ENCODE measurements at regions not wholly inside any gene's neighbourhood (a gene's known extent, or its start where the extent isn't known, plus 50 kb on each side); places are given as distances from the start of the nearest gene placed in this dataset.
"Not testable (repeated sequence)": the region's sequence is repeated elsewhere in the genome, so short reads cannot be mapped to it uniquely, and the experiment has no call there.

- DNase-seq (ENCODE audit: low read depth) = no peak
Observed at GRCh38 chr7:409339-410281, 110.0 kb downstream of the PDGFA start.

- DNase-seq (ENCODE audit: low read depth) = no peak
Observed at GRCh38 chr7:410395-410910, 109.2 kb downstream of the PDGFA start.

- DNase-seq (ENCODE audit: low read depth) = not testable (repeated sequence)
Observed at GRCh38 chr7:411116-411515, 108.5 kb downstream of the PDGFA start.

- no peak for DNase-seq (ENCODE audit: low read depth)
Observed at GRCh38 chr7:411677-412312, 107.9 kb downstream of the PDGFA start.

GRCh38 chr7:412313-412710 lies 107.3 kb downstream of the PDGFA start:
- no peak for DNase-seq (ENCODE audit: low read depth)

- DNase-seq (ENCODE audit: low read depth) = no peak
Observed at GRCh38 chr7:414681-415560, 104.7 kb downstream of the PDGFA start.

- DNase-seq (ENCODE audit: low read depth) = no peak
Observed at GRCh38 chr7:415646-416525, 103.8 kb downstream of the PDGFA start.

GRCh38 chr7:416761-417624 lies 102.7 kb downstream of the PDGFA start:
- no peak for DNase-seq (ENCODE audit: low read depth)

GRCh38 chr7:417625-417889 lies 102.1 kb downstream of the PDGFA start:
- DNase-seq (ENCODE audit: low read depth) = no peak

GRCh38 chr7:417973-418601 lies 101.6 kb downstream of the PDGFA start:
- no peak for DNase-seq (ENCODE audit: low read depth)

GRCh38 chr7:418636-419280 lies 100.9 kb downstream of the PDGFA start:
- no peak for DNase-seq (ENCODE audit: low read depth)

- DNase-seq (ENCODE audit: low read depth) = no peak
Observed at GRCh38 chr7:420142-421093, 99.2 kb downstream of the PDGFA start.

- DNase-seq (ENCODE audit: low read depth) = no peak
Observed at GRCh38 chr7:421136-421991, 98.3 kb downstream of the PDGFA start.

- DNase-seq (ENCODE audit: low read depth) = no peak
Observed at GRCh38 chr7:422191-422885, 97.3 kb downstream of the PDGFA start.

- no peak for DNase-seq (ENCODE audit: low read depth)
Observed at GRCh38 chr7:422886-423225, 96.8 kb downstream of the PDGFA start.

GRCh38 chr7:423312-424260 lies 96.1 kb downstream of the PDGFA start:
- no peak for DNase-seq (ENCODE audit: low read depth)

All from stimulated activated CD8-positive, alpha-beta memory T cell treated with anti-CD3 and anti-CD28 coated beads, Interleukin-15, amount 100 ng/mL, for 24 hours (primary cell).